ENCODE measurements at regions not wholly inside any gene's neighbourhood (a gene's known extent, or its start where the extent isn't known, plus 50 kb on each side); places are given as distances from the start of the nearest gene placed in this dataset.

DNA sequence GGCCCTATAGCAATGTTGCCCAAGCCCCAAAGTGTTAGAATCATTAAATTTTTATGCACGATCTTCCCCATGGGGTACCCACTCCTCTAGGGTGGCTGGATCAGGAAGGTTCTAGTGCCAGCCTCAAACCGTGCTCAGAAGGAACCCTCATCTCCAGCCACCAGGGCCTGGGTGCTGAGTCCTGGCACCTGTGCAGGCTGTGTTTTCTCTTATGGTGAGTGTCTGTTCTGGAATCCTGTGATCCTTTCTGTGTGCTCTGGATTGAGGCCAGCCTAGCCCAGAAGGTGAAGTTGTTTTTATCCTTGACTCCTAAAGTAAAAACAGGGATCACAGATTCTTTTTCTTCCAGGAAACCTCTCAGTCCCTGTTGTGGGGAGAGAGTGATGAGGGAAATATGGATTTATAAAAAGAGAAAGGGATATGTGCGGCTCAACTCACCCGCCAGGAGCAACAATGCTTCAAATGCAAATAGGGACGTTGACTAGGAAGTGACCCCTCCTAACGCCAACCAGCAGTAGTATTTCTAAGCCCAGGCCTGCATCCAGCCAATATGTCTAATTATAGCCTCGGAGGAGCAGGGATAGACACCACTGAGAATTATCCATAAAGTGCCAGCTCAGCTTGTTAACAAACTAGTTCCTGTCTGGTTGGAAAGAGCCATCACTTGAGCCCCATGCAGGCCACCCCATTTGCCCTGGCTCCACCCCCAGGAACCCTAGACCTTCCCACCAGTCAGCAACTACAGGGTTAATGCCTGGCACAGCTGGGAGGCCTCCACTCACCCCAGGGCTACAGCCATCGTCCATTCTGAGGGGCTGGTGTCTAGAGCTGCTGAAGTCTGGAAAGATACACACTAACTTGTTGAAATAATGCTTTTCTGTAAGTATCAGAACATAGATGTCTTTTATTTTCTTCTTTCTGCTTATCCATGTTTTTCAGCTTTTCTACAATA, 513.5 kb upstream of the PROK2 start:
- no peak for TF ChIP-seq POLR2A (IDR thresholded peaks at IDR 0.05)
- TF ChIP-seq, protein P1, sequence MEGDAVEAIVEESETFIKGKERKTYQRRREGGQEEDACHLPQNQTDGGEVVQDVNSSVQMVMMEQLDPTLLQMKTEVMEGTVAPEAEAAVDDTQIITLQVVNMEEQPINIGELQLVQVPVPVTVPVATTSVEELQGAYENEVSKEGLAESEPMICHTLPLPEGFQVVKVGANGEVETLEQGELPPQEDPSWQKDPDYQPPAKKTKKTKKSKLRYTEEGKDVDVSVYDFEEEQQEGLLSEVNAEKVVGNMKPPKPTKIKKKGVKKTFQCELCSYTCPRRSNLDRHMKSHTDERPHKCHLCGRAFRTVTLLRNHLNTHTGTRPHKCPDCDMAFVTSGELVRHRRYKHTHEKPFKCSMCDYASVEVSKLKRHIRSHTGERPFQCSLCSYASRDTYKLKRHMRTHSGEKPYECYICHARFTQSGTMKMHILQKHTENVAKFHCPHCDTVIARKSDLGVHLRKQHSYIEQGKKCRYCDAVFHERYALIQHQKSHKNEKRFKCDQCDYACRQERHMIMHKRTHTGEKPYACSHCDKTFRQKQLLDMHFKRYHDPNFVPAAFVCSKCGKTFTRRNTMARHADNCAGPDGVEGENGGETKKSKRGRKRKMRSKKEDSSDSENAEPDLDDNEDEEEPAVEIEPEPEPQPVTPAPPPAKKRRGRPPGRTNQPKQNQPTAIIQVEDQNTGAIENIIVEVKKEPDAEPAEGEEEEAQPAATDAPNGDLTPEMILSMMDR (IDR thresholded peaks at IDR 0.05): no peak

All from testis (tissue), 2 donors.